ENCODE measurements at regions not wholly inside any gene's neighbourhood (a gene's known extent, or its start where the extent isn't known, plus 50 kb on each side); places are given as distances from the start of the nearest gene placed in this dataset.

GRCh38 chr9:97768746-97769145 is 71.6 kb upstream of the XPA start:
- H3K4me3 ChIP-seq (ENCODE audit: low read depth, low read length) = no peak overlapping the region
- no peaks in the 10 kb centered on the region for H3K4me1 ChIP-seq (ENCODE audit: control insufficient read depth, insufficient read depth, low read length)
- TF ChIP-seq HOXD13 (CRISPR knock-in tag; IDR thresholded peaks at IDR 0.05; ENCODE audit: borderline replicate concordance) = no peak
- no peak for TF ChIP-seq OSR2 (tag by site-specific recombination; IDR thresholded peaks at IDR 0.05)
- no peak for TF ChIP-seq ZNF529 (tag by site-specific recombination; IDR thresholded peaks at IDR 0.05; ENCODE audit: insufficient replicate concordance)
- no peak for TF ChIP-seq OVOL3 (tag by site-specific recombination; IDR thresholded peaks at IDR 0.05)
- TF ChIP-seq ZNF510 (tag by site-specific recombination; IDR thresholded peaks at IDR 0.05; ENCODE audit: insufficient replicate concordance) = no peak
- TF ChIP-seq ZNF114 (tag by site-specific recombination; IDR thresholded peaks at IDR 0.05) = no peak
- no peak for TF ChIP-seq ZNF18 (tag by site-specific recombination; IDR thresholded peaks at IDR 0.05)
- TF ChIP-seq ZNF518A (tag by site-specific recombination; conservative IDR thresholded peaks at IDR 0.05; ENCODE audit: low read depth) = no peak
- no peak for TF ChIP-seq ZNF501 (tag by site-specific recombination; IDR thresholded peaks at IDR 0.05)
- no peak for TF ChIP-seq GLIS1 (tag by site-specific recombination; IDR thresholded peaks at IDR 0.05)
- TF ChIP-seq IKZF3 (tag by site-specific recombination; IDR thresholded peaks at IDR 0.05) = no peak
- TF ChIP-seq ZNF621 (tag by site-specific recombination; IDR thresholded peaks at IDR 0.05) = no peak
- no peak for TF ChIP-seq ZNF747 (tag by site-specific recombination; IDR thresholded peaks at IDR 0.05)
- TF ChIP-seq GLI2 (tag by site-specific recombination; IDR thresholded peaks at IDR 0.05; ENCODE audit: borderline replicate concordance, low read depth) = no peak
- no peak for TF ChIP-seq ZNF394 (tag by site-specific recombination; IDR thresholded peaks at IDR 0.05; ENCODE audit: borderline replicate concordance)
- ChIA-PET POLR2A (no interaction called here), CTCF (interaction anchor here (0.6 to 1.3 kb wide), 3 partner anchors 9 to 58 kb away, joined by 3 to 4 read pairs (median 4); no protein-coding TSS in a partner anchor)
- no peaks in the 10 kb centered on the region for H3K9me3 ChIP-seq (ENCODE audit: control insufficient read depth, insufficient read depth, low read depth, low read length)
- H3K36me3 ChIP-seq (ENCODE audit: control insufficient read depth in 2 of 2, insufficient read depth in 1 of 2, low read length in 2 of 2) = no peaks in the 10 kb centered on the region
- no peak overlapping the region for H3K27ac ChIP-seq (ENCODE audit: extremely low read depth, low read depth, low read length)

DNA sequence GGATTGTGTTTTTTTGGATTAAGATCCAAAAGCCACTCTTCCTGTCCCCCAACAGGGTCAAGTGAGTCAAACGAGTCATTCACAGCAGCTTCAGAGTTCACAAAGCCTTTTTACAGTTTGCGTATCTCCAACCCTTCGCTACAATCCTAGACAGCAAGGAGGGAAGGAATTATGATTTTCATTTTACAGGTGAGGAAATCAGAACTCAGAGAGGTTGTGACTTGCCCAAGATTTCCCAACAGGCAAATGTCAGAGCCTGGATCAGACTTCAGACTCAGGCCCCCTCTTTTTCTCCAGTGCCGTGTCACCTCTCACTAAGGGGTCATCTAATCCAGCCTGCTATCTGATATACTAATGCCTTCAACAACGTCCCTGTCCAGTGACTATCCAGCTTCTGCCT is 72.1 kb upstream of the XPA start:
- no peak overlapping the region for H3K4me3 ChIP-seq (ENCODE audit: low read depth, low read length)
- no peaks in the 10 kb centered on the region for H3K4me1 ChIP-seq (ENCODE audit: control insufficient read depth, insufficient read depth, low read length)
- no peaks in the 10 kb centered on the region for H3K9me3 ChIP-seq (ENCODE audit: control insufficient read depth, insufficient read depth, low read depth, low read length)
- no peak overlapping the region for H3K27ac ChIP-seq (ENCODE audit: extremely low read depth, low read depth, low read length)
- CTCF ChIA-PET = interaction anchor here (1.2 to 1.3 kb wide), 2 partner anchors 9 to 12 kb away, joined by 3 to 4 read pairs; no protein-coding TSS in a partner anchor
- H3K36me3 ChIP-seq (ENCODE audit: control insufficient read depth in 2 of 2, insufficient read depth in 1 of 2, low read length in 2 of 2) = no peaks in the 10 kb centered on the region
- POLR2A ChIA-PET = no interaction called here
- TF ChIP-seq ZNF311 (tag by site-specific recombination; IDR thresholded peaks at IDR 0.05; ENCODE audit: borderline replicate concordance) = no peak
- TF ChIP-seq, protein P1, sequence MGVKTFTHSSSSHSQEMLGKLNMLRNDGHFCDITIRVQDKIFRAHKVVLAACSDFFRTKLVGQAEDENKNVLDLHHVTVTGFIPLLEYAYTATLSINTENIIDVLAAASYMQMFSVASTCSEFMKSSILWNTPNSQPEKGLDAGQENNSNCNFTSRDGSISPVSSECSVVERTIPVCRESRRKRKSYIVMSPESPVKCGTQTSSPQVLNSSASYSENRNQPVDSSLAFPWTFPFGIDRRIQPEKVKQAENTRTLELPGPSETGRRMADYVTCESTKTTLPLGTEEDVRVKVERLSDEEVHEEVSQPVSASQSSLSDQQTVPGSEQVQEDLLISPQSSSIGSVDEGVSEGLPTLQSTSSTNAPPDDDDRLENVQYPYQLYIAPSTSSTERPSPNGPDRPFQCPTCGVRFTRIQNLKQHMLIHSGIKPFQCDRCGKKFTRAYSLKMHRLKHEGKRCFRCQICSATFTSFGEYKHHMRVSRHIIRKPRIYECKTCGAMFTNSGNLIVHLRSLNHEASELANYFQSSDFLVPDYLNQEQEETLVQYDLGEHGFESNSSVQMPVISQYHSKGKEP (tag by site-specific recombination; IDR thresholded peaks at IDR 0.05) = no peak
- TF ChIP-seq KLF10 (tag by site-specific recombination; IDR thresholded peaks at IDR 0.05) = no peak
- TF ChIP-seq, protein P2, sequence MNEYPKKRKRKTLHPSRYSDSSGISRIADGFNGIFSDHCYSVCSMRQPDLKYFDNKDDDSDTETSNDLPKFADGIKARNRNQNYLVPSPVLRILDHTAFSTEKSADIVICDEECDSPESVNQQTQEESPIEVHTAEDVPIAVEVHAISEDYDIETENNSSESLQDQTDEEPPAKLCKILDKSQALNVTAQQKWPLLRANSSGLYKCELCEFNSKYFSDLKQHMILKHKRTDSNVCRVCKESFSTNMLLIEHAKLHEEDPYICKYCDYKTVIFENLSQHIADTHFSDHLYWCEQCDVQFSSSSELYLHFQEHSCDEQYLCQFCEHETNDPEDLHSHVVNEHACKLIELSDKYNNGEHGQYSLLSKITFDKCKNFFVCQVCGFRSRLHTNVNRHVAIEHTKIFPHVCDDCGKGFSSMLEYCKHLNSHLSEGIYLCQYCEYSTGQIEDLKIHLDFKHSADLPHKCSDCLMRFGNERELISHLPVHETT (tag by site-specific recombination; IDR thresholded peaks at IDR 0.05) = no peak
- no peak for TF ChIP-seq ZBTB49 (tag by site-specific recombination; IDR thresholded peaks at IDR 0.05; ENCODE audit: low read depth)
- no peak for TF ChIP-seq PRDM1 (tag by site-specific recombination; IDR thresholded peaks at IDR 0.05)
- TF ChIP-seq ZNF266 (tag by site-specific recombination; IDR thresholded peaks at IDR 0.05; ENCODE audit: low read depth) = no peak
